PC-3 (cell line): ENCODE measurements at regions not wholly inside any gene's neighbourhood (a gene's known extent, or its start where the extent isn't known, plus 50 kb on each side); places are given as distances from the start of the nearest gene placed in this dataset.

Experiments used
- CTCF ChIP-seq: fragments of 300-600 bp; sonication (generic); conservative IDR thresholded peaks from 2 replicates; pipeline ENCODE4 v1.5.1; 2017; ENCODE audit warnings: antibody characterized with exemption, low read depth, mild to moderate bottlenecking, low read length
- EZH2phosphoT487 ChIP-seq: fragments of 300-600 bp; sonication (generic); IDR thresholded peaks from 2 replicates; pipeline ENCODE4 v1.6.1; 2018; ENCODE audit warnings: mild to moderate bottlenecking, antibody characterized with exemption, low read length, borderline replicate concordance

DNA sequence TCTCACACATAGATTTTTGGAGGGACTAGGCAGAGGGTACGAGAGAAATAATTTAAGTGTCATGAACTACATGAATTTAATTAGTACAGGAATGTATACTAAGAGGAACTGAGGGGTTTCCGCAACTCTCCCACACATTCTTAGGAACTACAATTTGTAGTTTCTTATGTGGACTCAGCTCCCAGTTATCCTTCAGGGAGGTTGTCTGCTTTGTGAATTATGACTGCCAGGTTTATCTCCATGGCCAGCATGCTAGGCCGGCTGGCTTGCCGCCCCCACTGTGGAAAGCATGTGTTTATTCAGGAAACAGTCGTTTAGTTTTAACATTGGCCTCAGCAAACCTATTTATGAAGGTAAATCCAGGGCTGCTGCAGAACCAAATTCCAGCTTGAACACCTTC lies 415.0 kb downstream of the KCTD16 start:
- TF ChIP-seq EZH2phosphoT487 (no peak), CTCF (no peak)
